NCI-H226 (cell line): ENCODE measurements at regions not wholly inside any gene's neighbourhood (a gene's known extent, or its start where the extent isn't known, plus 50 kb on each side); places are given as distances from the start of the nearest gene placed in this dataset.
A peak's percentile ranks its signal among the peaks of the same experiment; 100 is the strongest.

Experiments
- DNase-seq: peaks from one replicate; pipeline ENCODE4 v3.0.0-alpha.2; 2015

DNA sequence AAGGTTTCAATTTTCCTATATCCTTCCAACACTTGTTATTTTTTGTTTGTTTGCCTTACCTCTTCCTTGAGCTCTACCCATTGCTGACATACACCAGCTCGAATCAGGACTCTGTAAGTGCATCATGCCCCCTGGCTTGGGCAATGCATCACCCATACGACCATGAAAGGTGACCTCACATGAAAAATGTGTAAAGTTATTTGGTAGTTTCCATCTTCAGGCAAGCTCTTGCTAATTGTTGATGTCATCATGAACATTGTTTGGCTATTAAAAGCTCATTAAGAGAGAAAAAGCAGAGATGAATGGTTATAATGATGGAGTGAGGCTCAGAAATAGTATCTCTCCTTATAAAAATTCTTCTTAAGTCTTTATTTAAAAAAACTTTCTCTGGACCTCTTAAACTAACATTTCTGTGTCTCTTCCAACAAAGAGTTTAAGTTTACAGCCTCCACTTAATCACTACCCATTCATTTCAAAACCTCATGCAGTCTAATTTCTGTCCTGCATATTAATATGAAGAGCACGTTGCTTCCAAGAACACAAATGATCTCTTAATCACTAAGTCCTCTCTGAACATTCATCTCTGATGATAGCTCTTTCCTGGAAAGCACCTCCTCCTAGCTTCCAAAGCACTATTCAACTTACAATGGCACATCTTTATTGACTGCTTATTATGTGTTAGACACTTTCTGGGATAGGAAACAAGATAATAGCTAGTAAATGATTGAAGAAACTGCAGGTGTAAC is 236.3 kb downstream of the NFKBIZ start:
- no peak for DNase-seq

DNA sequence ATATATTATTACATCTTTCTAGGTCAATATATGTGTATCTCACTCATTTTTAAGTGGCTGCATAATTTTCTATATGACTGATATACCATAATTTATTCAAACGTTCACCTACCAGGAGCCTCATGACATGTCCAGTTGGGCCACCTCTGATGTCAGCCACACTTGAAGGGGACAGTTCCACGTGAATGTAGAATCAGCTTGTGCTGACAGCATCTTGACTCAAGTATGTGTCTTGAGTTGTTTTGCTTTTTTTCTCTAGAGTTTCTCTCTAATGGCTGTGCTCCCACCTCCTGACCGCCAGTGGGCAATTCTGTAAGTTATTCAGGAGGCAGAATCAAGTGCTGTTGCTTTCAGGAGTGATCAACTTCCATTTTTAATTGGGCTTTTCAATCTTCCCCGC is 237.9 kb downstream of the NFKBIZ start:
- DNase-seq, result no peak

DNA sequence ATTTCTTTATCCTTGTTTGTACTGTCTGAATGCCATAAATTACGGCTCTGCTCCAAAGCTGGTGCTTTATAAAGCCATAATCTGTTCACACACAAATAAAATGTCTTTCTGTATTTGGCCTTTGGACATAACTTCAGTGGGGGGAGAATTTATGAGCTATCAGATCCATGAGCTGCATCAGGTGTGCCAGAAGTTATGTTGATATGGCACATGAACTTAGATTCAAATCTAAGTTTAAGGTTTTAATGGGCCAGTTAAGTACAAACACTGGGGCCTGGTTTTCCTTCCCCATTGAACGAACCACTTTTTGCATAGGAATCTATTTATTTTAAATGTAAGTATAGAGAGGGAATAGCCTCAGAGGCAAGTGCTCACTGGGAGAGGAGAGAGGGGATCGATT is 239.9 kb downstream of the NFKBIZ start:
- no peak for DNase-seq

DNA sequence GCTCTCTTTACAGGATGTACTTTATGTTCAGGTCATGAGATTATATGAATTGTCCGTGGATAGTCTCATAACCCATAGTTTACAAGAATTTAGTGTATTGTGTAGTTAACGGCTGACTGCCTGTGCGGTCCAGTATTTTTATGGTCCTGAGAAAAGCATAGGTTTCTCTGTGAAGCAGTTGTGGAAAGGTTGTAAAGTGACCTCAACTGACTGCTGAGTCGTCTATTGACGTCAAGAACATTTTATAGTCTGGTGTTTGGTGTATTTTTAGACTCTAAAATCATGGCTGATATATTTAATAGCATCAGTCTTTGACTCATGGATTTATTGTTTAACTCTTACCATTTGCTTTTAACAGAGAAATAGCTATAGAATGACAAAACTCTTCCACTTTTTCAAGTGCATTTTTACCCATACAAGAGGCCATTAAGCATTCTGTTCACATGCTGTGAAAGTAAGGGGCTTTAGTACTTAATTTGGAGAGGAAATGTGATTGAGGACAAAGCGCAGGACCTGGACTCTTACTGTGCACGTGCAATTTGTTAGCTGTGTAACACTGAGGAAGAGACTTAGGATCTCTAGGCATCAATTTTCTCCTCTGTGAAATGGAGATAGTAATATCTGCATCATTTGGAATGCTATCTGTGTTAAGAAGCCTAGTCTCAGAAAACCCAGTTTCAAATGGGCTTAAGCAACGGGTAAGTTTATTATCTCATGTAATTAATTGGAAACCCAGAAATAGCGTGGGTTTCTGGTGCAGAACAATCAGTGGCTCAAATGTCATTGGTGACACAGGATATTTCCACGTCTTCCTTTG is 240.8 kb downstream of the NFKBIZ start:
- DNase-seq, result no peak

DNA sequence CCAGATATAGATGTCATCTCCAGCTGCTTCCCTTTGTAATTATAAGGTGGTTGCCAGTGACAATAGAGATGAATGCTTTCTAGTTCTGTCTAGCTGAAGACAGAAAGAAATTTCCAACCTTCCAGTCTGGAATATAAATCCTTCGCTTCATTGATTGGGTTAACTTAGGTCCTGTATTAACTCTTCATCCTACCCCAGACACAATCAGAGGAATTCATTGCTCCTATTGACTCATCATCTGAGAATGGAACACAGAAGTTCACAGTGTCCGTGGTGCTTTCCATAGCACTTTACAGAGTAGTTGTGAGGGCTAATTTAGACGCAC is 241.4 kb downstream of the NFKBIZ start:
- no peak for DNase-seq

DNA sequence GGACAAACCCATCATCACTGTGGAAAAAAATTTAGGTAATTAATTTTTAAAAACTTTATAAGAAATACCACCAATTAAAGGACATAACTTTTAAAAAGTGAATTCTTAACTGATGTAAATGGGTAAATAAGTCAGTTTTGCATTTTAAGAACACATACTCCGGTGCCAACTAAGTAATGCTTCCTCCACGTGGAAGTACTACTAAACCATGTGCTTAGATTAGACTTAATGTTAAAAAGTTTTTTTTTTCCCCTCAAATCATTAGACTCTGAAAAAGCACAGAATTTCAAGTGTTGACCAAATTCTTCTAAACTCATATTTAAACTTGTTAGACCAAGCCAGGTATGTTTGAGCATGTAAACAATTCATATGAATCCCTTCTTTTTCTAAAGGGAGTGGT is 242.0 kb downstream of the NFKBIZ start:
- no peak for DNase-seq

DNA sequence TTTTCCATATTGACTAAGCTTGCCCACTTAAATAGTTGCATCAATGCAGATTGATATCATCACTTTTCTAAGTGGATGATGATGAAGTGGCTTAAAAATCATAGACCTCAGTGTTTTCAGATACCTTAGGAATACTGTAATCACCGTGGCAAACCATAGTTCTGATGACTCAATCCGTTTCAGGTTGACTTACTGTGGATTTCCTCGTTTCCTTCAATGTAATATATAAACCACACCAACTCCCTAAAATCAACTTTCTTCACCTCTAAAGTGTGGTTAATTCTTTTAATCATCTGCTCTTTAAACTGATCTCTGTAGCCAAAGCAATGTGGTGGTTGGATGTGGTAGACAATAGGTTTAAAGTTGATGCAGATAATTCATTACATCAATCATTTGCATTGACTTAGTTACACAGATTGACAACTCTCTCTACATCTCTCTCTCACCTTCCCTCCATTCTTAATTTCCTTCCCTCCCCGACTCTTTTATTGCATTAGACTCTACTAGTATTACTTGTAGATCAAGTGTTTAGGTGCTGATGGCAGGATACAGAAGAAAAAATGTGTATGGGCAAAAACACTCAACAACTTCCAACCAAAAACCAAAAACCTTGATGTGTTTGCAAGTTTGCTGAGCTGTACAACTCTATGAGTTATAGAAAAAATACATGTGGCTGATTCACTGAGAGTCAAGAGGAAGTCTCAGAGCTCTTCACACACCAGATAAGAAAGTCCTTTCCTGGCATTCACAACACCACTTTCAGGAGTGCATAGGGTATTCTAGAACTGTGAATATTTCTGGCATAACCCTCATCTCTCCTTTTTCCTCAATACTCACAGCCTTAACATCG is 243.5 kb downstream of the NFKBIZ start:
- DNase-seq, result peak; percentile 58

DNA sequence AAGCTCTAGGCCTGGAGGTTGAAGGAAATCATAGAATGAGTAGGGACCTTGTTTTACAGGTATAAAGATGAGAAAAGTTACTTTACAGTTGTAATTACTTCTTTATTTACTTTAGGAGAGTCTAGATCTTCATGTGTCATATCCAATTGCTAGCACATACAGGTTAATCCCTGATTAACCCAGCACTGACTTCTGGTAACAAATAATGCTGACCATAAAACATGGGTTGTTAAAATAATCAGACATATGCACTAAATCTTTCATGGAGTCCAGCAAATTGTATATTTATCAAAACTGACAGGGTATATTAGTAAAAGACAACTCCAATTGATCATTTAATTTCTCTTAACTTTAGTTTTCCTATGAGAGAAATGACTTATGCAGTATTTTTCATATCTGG is 245.2 kb downstream of the NFKBIZ start:
- no peak for DNase-seq

DNA sequence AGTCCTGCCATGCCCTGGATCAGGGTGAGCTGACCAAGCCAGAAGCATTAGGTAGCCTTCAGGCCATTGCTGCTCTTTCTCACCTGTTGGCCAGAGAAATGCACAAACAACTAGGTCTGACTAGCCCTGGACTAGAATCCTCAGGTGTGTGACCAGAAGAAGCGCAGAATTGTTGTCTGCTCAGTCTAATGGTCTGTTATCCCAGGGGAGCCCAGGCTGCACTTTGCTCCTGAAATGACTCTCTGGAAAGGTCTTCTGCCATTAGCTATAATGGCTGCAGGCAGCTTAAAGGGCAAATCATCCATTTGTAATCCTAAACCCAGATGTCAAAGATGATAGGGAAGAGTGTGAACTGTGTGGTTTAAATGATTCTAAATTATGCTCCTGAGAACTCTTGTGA is 246.1 kb downstream of the NFKBIZ start:
- DNase-seq, result no peak

DNA sequence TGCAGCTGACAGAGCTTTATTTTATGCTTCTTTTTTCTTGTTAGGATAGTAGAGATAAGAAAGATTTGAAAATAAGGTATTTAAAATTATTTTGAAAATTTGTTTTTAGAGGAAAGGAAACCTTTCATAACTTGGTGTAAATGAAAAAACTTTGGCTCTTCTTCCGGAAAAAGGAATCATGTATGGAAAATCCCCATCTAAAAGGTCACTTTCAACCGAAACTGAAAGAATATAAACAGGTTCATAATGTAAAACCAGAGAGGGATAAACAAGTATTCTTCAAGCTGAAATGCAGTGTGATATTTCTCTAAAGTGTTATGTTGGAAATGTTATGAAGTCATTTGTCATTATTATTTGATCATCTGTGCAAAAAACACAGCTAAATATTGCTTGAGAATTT is 246.8 kb downstream of the NFKBIZ start:
- no peak for DNase-seq

DNA sequence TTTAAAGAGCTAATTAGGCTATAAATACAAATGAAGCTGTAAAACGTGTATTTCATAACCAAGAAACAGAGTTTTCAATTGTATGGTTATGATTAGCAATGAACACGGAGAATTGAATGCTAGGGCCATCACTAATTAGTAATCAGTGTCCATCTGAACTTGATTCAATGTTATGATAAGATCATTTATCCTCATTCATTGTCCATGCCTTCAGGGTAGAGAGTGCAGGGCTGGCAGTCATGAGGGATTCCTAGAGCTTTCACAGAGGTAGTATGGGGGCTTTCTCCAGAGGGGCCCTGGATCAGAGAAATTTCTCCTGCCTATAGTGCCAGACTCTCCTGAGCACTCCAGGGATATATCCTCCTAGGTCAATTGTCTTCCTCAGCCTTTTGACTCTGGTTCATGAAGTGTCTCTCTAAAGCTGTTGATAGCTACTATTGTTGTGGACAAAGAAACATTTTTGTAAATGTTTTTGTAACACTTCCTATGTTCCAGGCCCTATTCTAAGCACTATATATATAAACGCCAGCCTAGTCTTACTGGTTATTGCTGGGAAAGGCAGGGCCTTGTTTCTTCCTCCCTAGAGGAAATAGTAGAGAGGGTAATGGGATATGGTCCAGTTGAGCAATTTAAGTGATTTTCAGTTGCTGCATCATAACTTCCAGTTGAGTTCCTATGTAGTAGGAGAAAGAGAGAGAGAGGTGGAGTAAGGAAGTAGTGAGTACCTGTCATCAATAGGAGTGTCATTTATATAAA is 249.0 kb downstream of the NFKBIZ start:
- no peak for DNase-seq

DNA sequence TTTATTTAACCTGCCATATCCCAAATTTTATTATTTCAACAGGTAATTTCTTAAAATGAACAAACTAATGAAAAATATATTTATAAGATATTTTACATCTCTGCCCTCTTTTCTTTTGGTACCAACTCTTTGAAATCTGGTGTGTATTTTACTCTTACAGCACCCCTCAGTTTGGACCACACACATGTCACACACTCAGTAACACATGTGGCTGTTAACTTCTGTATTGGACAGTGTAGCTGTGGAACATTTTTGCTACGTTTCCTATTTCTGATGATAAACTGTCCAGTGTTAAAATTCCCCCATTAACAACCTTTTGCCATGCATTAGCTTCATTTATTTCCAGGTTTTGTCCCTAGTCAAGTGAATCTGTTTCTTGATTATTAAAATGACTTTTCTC is 250.6 kb downstream of the NFKBIZ start:
- DNase-seq, result no peak

DNA sequence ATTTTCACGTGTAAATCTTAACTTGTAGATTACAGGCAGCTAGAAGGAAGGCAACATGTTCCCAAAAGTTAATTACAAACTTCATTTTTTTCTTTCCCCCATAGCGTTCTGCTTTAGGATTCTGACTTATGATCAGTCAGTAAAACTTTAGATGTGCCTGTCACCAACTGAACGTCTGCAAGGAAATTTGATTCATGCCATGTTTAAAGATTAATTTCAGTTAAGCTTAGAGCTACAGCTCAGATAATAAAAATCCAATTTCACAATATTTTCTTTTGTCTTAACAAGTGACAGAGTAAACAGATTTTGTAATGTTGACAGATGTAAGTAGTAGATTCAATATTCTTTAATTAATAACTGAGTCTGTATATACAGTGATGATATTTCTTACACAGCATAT is 253.1 kb downstream of the NFKBIZ start:
- no peak for DNase-seq

DNA sequence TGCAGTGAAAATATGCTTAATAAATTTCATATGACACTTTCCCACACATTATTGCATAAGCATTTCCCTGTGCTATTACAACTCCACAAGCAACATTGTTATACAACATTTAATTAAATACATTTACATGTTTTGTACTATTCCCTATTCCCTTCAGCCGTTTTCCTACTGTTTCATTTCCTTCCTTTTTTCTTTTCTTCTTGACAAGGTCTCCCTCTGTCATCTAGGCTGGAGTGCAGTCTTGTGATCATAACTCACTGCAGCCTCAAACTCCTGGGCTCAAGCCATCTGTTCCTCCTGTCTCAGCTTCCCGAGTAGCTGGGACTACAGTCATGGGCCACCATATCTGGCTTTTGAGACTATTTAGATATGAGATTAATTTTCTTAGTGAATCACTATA is 254.7 kb downstream of the NFKBIZ start:
- DNase-seq, result no peak

DNA sequence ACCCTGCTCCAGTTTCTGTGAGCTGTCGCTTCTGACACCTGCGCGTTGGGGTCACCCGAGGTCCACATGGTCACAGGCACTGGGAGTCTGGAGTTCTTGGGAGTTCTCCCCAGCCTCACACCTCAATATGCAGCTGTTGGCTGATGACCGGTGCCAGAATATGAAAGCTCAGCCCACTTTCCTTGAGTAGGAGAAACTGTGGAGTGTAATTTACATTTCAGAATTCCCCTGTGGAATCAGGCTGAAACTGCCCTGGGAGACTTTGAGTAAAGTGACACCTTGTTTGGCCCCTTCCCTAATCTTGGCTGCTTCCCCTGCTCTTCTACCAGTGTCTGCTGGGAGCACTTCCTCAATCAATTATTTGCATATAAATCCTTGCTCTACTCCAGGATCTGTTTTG is 255.9 kb downstream of the NFKBIZ start:
- DNase-seq, result no peak

DNA sequence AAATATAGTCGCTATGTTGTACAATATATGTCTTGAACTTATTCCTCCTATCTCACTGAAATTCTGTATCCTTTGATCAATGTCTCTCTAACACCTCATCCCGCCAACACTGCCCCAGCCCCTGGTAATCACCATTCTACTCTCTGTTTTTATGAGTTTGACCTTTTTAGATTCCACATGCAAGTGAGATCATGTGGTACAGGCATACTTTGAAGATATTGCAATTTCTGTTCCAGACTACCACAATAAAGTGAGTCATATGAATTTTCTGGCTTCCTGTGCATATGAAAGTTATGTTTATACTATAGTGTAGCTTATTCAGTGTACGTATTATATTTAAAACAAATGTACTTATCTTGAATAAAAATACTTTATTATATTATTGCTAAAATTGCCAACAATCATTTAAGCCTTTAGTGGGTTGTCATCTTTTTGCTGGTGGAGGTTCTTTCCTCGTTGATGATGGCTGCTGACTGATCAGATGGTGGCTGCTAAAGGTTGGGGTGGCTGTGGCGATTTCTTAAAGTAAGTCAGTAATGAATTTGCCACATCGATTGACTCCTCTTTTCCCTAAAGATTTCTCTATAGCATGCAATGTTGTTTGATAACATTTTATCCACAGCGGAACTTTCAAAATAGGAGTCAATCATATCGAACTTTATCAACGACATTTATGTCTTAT is 257.2 kb downstream of the NFKBIZ start:
- DNase-seq, result peak; percentile 54

DNA sequence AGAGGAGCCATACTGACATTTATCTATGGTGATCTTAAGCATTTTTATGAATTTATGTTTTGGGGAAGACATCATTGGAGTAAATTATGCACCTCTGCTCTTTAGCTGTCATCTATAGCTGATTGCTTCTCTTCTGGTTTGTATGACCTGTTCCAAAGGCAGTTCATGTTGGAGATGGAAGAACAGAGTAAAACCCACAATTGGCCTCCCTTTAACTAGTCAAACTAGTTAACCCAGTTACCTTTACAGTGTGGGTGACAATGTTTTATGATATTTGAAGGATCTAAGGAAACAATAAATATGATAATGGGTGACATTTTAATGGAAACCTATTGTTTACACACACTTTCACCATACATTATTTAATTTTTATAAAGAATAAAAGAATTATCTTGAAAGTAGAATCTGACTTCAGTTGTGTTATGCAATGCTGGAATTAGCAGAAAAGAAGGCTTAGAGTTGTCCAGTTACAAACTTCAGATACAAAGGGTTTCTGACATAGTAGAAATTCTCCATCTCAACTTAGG is 263.5 kb downstream of the NFKBIZ start:
- DNase-seq, result no peak

DNA sequence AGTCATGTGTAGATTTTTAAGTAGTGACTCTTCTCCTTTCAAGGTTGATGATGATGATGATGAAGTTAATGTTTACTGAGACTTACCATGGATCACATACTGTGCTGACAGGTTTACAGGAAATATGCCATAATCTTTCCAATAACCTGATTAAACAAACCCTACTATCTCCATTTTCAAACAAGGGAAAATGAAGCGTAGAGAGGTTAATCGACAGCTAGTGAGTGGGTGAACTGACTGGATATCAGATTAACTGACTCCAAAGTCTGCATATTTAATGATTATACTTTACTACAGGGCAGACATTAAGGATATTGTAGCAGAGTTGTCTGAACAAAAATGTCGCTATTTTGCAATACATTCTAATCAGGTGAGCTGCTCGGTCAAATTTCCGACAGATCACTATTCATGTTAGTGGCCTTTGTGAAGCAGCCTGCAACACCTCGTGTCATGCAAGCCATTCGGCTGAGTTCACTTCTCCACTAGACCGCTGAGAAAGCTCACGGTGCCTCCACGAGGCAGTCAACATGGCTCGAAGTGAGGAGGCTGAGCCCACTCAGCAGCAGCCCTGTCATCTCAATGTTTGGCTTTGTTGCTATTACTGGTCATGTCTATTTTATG is 264.2 kb downstream of the NFKBIZ start:
- DNase-seq, result no peak

DNA sequence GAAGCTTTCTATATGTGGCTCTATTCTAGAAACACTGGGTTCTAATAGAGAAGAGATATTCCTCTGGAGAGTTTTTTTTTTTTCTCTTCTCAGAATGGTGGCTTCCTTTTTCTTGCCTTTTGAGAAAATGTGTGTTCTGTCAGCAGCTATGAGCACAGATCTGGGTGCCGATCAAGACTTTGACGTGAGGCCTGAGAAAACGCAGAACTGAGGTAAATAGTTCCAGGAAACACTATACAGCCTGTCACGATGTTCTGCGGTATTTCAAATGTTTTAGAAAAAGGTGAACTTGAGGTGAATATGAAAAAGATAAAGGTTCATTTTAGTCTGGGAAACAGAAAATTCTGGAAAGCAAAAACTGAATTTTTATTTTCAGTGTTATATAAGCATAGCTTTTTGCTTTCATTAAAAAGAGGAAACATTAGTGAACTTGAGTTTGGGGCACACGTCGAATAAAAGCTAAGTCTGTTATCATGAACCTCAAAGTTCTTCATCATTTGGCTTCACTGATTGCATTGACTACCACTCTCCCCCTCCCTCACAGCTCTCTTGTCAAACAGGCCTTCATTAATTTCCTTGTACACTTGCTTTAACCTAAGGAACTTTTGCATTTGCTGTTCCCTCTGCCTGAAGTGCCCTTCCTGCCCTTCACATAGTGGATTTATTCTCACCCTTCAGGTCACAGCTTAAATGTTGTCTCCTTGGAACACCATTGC is 265.1 kb downstream of the NFKBIZ start:
- DNase-seq, result no peak

DNA sequence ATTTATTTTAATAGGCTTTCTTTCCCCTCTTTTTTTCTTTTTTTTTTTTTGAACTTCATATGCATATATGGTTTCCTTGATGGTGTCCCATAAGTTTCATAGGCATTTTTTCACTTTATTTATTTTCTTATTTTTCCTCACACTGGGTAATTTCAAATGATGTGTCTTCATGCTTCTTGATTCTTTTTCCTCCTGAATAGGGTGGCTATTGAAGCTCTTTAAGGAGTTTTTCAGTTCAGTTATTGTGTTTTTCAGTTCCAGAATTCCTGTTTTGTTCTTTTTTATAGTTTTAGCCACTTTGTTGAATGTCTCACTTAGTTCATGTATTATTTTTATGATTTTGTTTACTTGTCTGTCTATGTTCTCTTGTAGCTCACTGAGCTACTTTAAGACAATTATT is 273.2 kb downstream of the NFKBIZ start:
- DNase-seq, result no peak

DNA sequence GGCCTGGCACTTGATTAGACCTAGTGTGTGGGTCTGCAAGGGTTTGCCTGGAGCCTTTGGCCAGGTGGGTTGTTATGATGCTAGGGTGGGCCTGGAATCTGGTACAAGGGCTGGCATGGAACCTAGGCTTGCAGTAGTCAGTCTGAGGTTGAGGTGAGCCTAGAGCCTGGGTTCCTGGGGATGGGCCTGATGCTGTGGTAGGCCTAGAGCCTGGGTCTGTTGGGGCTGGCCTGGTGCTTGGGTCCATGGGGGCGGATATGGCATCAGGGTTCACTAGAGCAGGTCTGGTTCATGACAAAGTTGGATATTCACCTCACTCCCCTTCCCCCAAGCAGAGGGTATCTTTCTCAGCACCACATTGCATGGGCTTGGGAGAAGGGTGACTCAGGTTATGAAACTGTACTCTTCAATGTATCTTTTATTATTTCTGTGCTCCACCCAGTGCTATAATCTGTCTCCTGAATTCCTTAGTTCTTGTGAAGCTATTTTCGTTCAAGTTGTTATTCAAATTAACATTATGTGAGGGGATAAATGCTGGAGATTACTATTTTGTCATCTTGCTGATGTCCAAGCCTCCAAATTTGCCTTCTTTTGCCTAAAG is 274.4 kb downstream of the NFKBIZ start:
- DNase-seq, result peak; percentile 15
